ENCODE measurements at regions not wholly inside any gene's neighbourhood (a gene's known extent, or its start where the extent isn't known, plus 50 kb on each side); places are given as distances from the start of the nearest gene placed in this dataset.
"Not testable (repeated sequence)": the region's sequence is repeated elsewhere in the genome, so short reads cannot be mapped to it uniquely, and the experiment has no call there.

DNA sequence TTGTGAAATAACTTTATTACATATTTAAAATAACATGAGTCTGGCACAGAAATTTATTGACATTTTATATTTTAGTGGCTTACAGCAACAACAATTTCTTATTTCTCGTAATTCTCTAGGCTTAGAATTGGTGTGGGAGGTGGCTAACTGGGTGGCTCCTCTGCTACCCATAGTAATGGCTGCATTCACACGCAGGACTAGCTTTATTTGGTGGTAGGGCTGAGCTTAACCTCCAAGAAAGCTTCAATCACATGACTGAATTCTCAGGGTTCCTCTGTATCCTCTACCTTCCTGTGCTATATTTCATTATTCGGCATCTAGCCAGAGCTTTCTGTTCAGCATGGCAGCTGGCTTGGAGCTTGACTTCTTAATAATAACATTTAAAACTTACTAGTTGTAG, 138.8 kb downstream of the ZWINT start:
- TF ChIP-seq, protein P1, sequence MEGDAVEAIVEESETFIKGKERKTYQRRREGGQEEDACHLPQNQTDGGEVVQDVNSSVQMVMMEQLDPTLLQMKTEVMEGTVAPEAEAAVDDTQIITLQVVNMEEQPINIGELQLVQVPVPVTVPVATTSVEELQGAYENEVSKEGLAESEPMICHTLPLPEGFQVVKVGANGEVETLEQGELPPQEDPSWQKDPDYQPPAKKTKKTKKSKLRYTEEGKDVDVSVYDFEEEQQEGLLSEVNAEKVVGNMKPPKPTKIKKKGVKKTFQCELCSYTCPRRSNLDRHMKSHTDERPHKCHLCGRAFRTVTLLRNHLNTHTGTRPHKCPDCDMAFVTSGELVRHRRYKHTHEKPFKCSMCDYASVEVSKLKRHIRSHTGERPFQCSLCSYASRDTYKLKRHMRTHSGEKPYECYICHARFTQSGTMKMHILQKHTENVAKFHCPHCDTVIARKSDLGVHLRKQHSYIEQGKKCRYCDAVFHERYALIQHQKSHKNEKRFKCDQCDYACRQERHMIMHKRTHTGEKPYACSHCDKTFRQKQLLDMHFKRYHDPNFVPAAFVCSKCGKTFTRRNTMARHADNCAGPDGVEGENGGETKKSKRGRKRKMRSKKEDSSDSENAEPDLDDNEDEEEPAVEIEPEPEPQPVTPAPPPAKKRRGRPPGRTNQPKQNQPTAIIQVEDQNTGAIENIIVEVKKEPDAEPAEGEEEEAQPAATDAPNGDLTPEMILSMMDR (IDR thresholded peaks at IDR 0.05; ENCODE audit: unreplicated experiment in 3 of 3) = no peak
- no peak overlapping the region for H3K4me3 Mint-ChIP-seq
- no peaks in the 10 kb centered on the region for H3K9me3 Mint-ChIP-seq
- no peaks in the 10 kb centered on the region for H3K36me3 Mint-ChIP-seq (ENCODE audit: low read depth)
- no peaks in the 10 kb centered on the region for H3K27me3 Mint-ChIP-seq (ENCODE audit: low read depth)
- H3K4me1 Mint-ChIP-seq = no peaks in the 10 kb centered on the region
- H3K27ac Mint-ChIP-seq = no peak overlapping the region

- Mint-ChIP-seq H3K4me3 (no peak overlapping the region), H3K36me3 (ENCODE audit: low read depth) (no peaks in the 10 kb centered on the region), H3K27ac (no peak overlapping the region), H3K4me1 (no peaks in the 10 kb centered on the region), H3K9me3 (no peaks in the 10 kb centered on the region), H3K27me3 (ENCODE audit: low read depth) (no peaks in the 10 kb centered on the region)
- TF ChIP-seq, protein P1 (IDR thresholded peaks at IDR 0.05; ENCODE audit: unreplicated experiment in 3 of 3) = no peak
Measured at GRCh38 chr10:56212951-56213350, 148.1 kb downstream of the ZWINT start.

- no peak overlapping the region for H3K27ac Mint-ChIP-seq
Measured at GRCh38 chr10:56181607-56182006, 179.5 kb downstream of the ZWINT start.

DNA sequence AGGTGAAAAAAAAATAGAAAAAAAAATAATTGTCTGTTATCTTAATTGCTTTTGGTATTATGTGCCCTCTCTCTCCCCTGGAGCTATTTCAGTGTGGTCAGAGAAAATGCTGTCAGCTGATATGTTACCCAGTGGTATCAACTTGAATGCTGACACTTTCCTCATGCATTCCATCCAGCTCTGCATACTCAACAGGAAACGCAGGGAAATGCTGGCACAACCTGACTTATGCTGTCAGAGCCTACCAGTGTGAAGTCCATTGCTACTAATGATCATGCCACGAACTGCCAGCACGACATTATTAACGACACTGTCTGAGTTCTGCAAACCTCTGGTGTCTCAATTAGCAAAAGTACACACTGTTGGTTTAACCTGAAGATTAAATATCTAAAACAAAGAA, 182.8 kb downstream of the ZWINT start:
- TF ChIP-seq, protein P1 (IDR thresholded peaks at IDR 0.05; ENCODE audit: unreplicated experiment in 3 of 3) = no peak
- H3K4me1 Mint-ChIP-seq = no peaks in the 10 kb centered on the region
- no peak overlapping the region for H3K27ac Mint-ChIP-seq
- H3K4me3 Mint-ChIP-seq = no peak overlapping the region
- no peaks in the 10 kb centered on the region for H3K36me3 Mint-ChIP-seq (ENCODE audit: low read depth)
- H3K27me3 Mint-ChIP-seq (ENCODE audit: low read depth) = no peaks in the 10 kb centered on the region
- no peaks in the 10 kb centered on the region for H3K9me3 Mint-ChIP-seq

More at GRCh38 chr10:56181607-56182006, 179.5 kb downstream of the ZWINT start:
- no peaks in the 10 kb centered on the region for H3K4me1 Mint-ChIP-seq
- H3K27me3 Mint-ChIP-seq (ENCODE audit: low read depth) = no peaks in the 10 kb centered on the region
- TF ChIP-seq, protein P1 (IDR thresholded peaks at IDR 0.05; ENCODE audit: unreplicated experiment in 3 of 3) = no peak
- H3K4me3 Mint-ChIP-seq = no peak overlapping the region
- H3K9me3 Mint-ChIP-seq = no peaks in the 10 kb centered on the region
- H3K36me3 Mint-ChIP-seq (ENCODE audit: low read depth) = no peaks in the 10 kb centered on the region

DNA sequence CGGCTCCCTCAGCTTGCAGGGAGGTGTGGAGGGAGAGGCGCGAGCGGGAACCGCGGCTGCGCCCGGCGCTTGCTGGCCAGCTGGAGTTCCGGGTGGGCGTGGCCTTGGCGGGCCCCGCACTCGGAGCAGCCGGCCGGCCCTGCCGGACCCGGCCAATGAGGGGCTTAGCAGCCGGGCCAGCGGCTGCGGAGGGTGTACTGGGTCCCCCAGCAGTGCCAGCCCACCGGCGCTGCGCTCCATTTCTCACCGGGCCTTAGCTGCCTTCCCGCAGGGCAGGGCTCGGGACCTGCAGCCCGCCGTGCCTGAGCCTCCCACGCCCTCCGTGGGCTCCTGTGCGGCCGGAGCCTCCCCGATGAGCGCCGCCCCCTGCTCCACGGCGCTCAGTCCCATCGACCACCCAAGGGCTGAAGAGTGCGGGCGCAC, 206.0 kb downstream of the ZWINT start:
- H3K9me3 Mint-ChIP-seq; H3K4me1 Mint-ChIP-seq; H3K36me3 Mint-ChIP-seq (ENCODE audit: low read depth); H3K27me3 Mint-ChIP-seq (ENCODE audit: low read depth); H3K27ac Mint-ChIP-seq; H3K4me3 Mint-ChIP-seq: not testable (repeated sequence)

GRCh38 chr10:56146806-56147205, 214.3 kb downstream of the ZWINT start:
- Mint-ChIP-seq H3K36me3 (ENCODE audit: low read depth) (no peaks in the 10 kb centered on the region), H3K27ac (no peak overlapping the region), H3K4me3 (no peak overlapping the region), H3K9me3 (peaks cover 5% of the 10 kb centered on the region), H3K4me1 (no peaks in the 10 kb centered on the region), H3K27me3 (ENCODE audit: low read depth) (no peaks in the 10 kb centered on the region)
- TF ChIP-seq, protein P1 (IDR thresholded peaks at IDR 0.05; ENCODE audit: unreplicated experiment in 3 of 3) = no peak

Measured in nephron (organoid).